IMR-90 (cell line): ENCODE measurements at regions not wholly inside any gene's neighbourhood (a gene's known extent, or its start where the extent isn't known, plus 50 kb on each side); places are given as distances from the start of the nearest gene placed in this dataset.

ENCODE experiments used
- ATAC-seq: fragments of 200-7000 bp; cut with Tn5 transposase; 2 replicates; pipeline ENCODE4 v1.9.1; 2020; ENCODE audit warnings: low read depth, mild to moderate bottlenecking, moderate library complexity
- BruUV-seq: library from RNA; stranded (reverse); fragments of 400-500 nt; replicated peaks from 2 replicates; lab custom pipeline; 2021; lab: Mats Ljungman, UMichigan
- CTCF ChIA-PET: fragments of 300-600 bp; formaldehyde crosslinking; extraction: SDS; loops from one replicate; lab custom pipeline; 2021; ENCODE audit warnings: antibody characterized with exemption; lab: Yijun Ruan, JAX
- POLR2A ChIA-PET: fragments of 300-600 bp; sonication (Branson Sonifier 250); formaldehyde crosslinking; loops from one replicate; lab custom pipeline; 2022; ENCODE audit warnings: antibody characterized with exemption; ENCODE audit not compliant: unreplicated experiment; lab: Charles Lee
- DNase-seq: peaks from one replicate; pipeline ENCODE4 v3.0.0; 2013
- H2AFZ ChIP-seq: replicated peaks from 2 replicates; pipeline ENCODE3; 2013; ENCODE audit warnings: low read length, mild to moderate bottlenecking; ENCODE audit not compliant: poor library complexity
- H2AK5ac ChIP-seq: 2 replicates; pipeline ENCODE4 v1.6.1; 2013; ENCODE audit warnings: low read depth, low read length, inconsistent platforms
- H2AK9ac ChIP-seq: replicated peaks from 2 replicates; pipeline ENCODE3; 2013; ENCODE audit warnings: mild to moderate bottlenecking, low read depth, low read length, moderate library complexity; ENCODE audit not compliant: poor library complexity
- H2BK120ac ChIP-seq: 2 replicates; pipeline ENCODE4 v1.6.1; 2013; ENCODE audit warnings: low read depth, low read length, inconsistent platforms
- H2BK15ac ChIP-seq: 3 replicates; pipeline ENCODE4 v1.6.1; 2013; ENCODE audit warnings: low read depth, low read length, inconsistent platforms
- H2BK20ac ChIP-seq: 2 replicates; pipeline ENCODE4 v1.6.1; 2013; ENCODE audit warnings: low read depth, mild to moderate bottlenecking, inconsistent platforms, low read length, moderate library complexity
- H2BK5ac ChIP-seq: 2 replicates; pipeline ENCODE4 v1.6.1; 2013; ENCODE audit warnings: mild to moderate bottlenecking, low read depth, low read length, inconsistent platforms; ENCODE audit not compliant: poor library complexity, severe bottlenecking
- H3K14ac ChIP-seq: replicated peaks from 2 replicates; pipeline ENCODE4 v1.6.1; 2013; ENCODE audit warnings: low read depth, low read length, inconsistent platforms
- H3K18ac ChIP-seq: 2 replicates; pipeline ENCODE4 v1.6.1; 2013; ENCODE audit warnings: low read depth, low read length, control low read depth
- H3K23ac ChIP-seq: 2 replicates; pipeline ENCODE4 v1.6.1; 2013; ENCODE audit warnings: low read depth, low read length, inconsistent platforms
- H3K27ac ChIP-seq: 2 replicates; pipeline ENCODE4 v1.5.1; 2013; ENCODE audit warnings: mild to moderate bottlenecking, control low read depth, low read length; ENCODE audit not compliant: insufficient read depth
- H3K27me3 ChIP-seq: 2 replicates; pipeline ENCODE4 v1.6.1; 2013; ENCODE audit warnings: low read length; ENCODE audit not compliant: control insufficient read depth, insufficient read depth
- H3K36me3 ChIP-seq: 2 replicates; pipeline ENCODE4 v1.6.1; 2013; ENCODE audit warnings: low read length, mixed read lengths; ENCODE audit not compliant: control insufficient read depth, insufficient read depth
- H3K4ac ChIP-seq: 2 replicates; pipeline ENCODE4 v1.6.1; 2013; ENCODE audit warnings: low read depth, low read length, inconsistent platforms
- H3K4me1 ChIP-seq: 2 replicates; pipeline ENCODE4 v1.6.1; 2013; ENCODE audit warnings: low read length, mixed read lengths; ENCODE audit not compliant: control insufficient read depth, insufficient read depth
- H3K4me2 ChIP-seq: 2 replicates; pipeline ENCODE4 v1.6.1; 2013; ENCODE audit warnings: low read depth, mild to moderate bottlenecking, control low read depth, low read length, moderate library complexity
- H3K4me3 ChIP-seq: 2 replicates; pipeline ENCODE4 v1.5.1; 2013; ENCODE audit warnings: low read depth, mild to moderate bottlenecking, control low read depth, low read length, moderate library complexity; ENCODE audit not compliant: insufficient read depth
- H3K56ac ChIP-seq: 2 replicates; pipeline ENCODE4 v1.6.1; 2013; ENCODE audit warnings: low read length, inconsistent platforms; ENCODE audit not compliant: insufficient read depth; ENCODE audit errors: extremely low read depth
- H3K79me1 ChIP-seq, 2 experiments: 2 replicates each; pipeline ENCODE4 v1.6.1; 2013; ENCODE audit warnings: low read length in 2 of 2, inconsistent platforms in 1 of 2, low read depth in 1 of 2
- H3K9ac ChIP-seq: 2 replicates; pipeline ENCODE4 v1.6.1; 2013; ENCODE audit warnings: low read depth, low read length, control low read depth
- H3K9me1 ChIP-seq: 2 replicates; pipeline ENCODE4 v1.6.1; 2013; ENCODE audit warnings: low read length, inconsistent platforms; ENCODE audit not compliant: insufficient read depth
- H3K9me3 ChIP-seq: 2 replicates; pipeline ENCODE4 v1.6.1; 2013; ENCODE audit warnings: low read length; ENCODE audit not compliant: control insufficient read depth, insufficient read depth
- H4K20me1 ChIP-seq: 2 replicates; pipeline ENCODE4 v1.6.1; 2013; ENCODE audit warnings: low read length, inconsistent platforms; ENCODE audit not compliant: insufficient read depth
- H4K5ac ChIP-seq: 2 replicates; pipeline ENCODE4 v1.6.1; 2013; ENCODE audit warnings: mild to moderate bottlenecking, low read depth, low read length, control low read depth
- H4K8ac ChIP-seq, 2 experiments: 2 replicates each; pipeline ENCODE4 v1.6.1; 2013; ENCODE audit warnings: low read depth in 2 of 2, low read length in 2 of 2, control low read depth in 1 of 2, inconsistent platforms in 1 of 2
- H4K91ac ChIP-seq: 2 replicates; pipeline ENCODE4 v1.6.1; 2013; ENCODE audit warnings: low read depth, low read length, inconsistent platforms; ENCODE audit not compliant: insufficient read depth
- BHLHE40 ChIP-seq: fragments of 150-350 bp; IDR thresholded peaks from 2 replicates; pipeline ENCODE4 v1.6.1; 2016; ENCODE audit warnings: mild to moderate bottlenecking, low read depth, low read length
- CEBPB ChIP-seq: IDR thresholded peaks from 2 replicates; pipeline ENCODE4 v1.6.1; 2012; ENCODE audit warnings: low read depth, low read length, improper control_type of control experiment
- MAFK ChIP-seq: IDR thresholded peaks from 2 replicates; pipeline ENCODE4 v1.6.1; 2012; ENCODE audit warnings: low read depth, low read length, improper control_type of control experiment
- MAZ ChIP-seq: IDR thresholded peaks from 2 replicates; pipeline ENCODE4 v1.6.1; 2012; ENCODE audit warnings: low read depth, mild to moderate bottlenecking, low read length, improper control_type of control experiment, moderate library complexity, borderline replicate concordance
- MXI1 ChIP-seq: IDR thresholded peaks from 2 replicates; pipeline ENCODE4 v1.6.1; 2012; ENCODE audit warnings: low read depth, mild to moderate bottlenecking, low read length, moderate library complexity, borderline replicate concordance
- POLR2A ChIP-seq: IDR thresholded peaks from 2 replicates; pipeline ENCODE4 v1.6.1; 2012; ENCODE audit warnings: mild to moderate bottlenecking, low read depth, low read length
- RAD21 ChIP-seq: IDR thresholded peaks from 2 replicates; pipeline ENCODE4 v1.6.1; 2012; ENCODE audit warnings: low read length, improper control_type of control experiment
- RCOR1 ChIP-seq: IDR thresholded peaks from 2 replicates; pipeline ENCODE4 v1.6.1; 2012; ENCODE audit warnings: mild to moderate bottlenecking, low read length, improper control_type of control experiment; ENCODE audit not compliant: insufficient replicate concordance
- RFX5 ChIP-seq: IDR thresholded peaks from 2 replicates; pipeline ENCODE4 v1.8.0; 2012; ENCODE audit warnings: low read depth, mild to moderate bottlenecking, low read length, moderate library complexity
- SMC3 ChIP-seq: fragments of 150-350 bp; IDR thresholded peaks from 2 replicates; pipeline ENCODE4 v1.6.1; 2016; ENCODE audit warnings: low read depth, mild to moderate bottlenecking, antibody characterized with exemption, low read length, moderate library complexity
- WGBS, 2 experiments: methylation state at CpG; one replicate each; pipeline versions ENCODE4 v1.1.5 to v1.1.7; 2013; ENCODE audit warnings: missing lambda C conversion rate in 2 of 2; ENCODE audit not compliant: insufficient read length in 1 of 2; ENCODE audit errors: extremely low coverage in 2 of 2; 5-methylcytosine and 5-hydroxymethylcytosine counted together
- dilution Hi-C: fragments of 300-500 bp; cut with HindIII; formaldehyde crosslinking; loops from one replicate; pipeline ENCODE4 v1.14.3; 2018; ENCODE audit warnings: low sequenced_read_pairs; ENCODE audit not compliant: unreplicated experiment
- in situ Hi-C: fragments of 300-500 bp; cut with MboI; formaldehyde crosslinking; loops from 3 replicates; pipeline ENCODE4 v1.14.3; 2019; ENCODE audit warnings: low sequenced_read_pairs, inconsistent platforms, mixed read lengths
- intact Hi-C: fragments of 100-400 bp; cut with micrococcal nuclease; formaldehyde crosslinking; loops from 2 replicates; pipeline ENCODE4 v1.10.0; 2022
- TF ChIP-seq, protein P1 (sequence below): fragments of 150-350 bp; IDR thresholded peaks from 2 replicates; pipeline ENCODE4 v1.6.1; 2017; ENCODE audit warnings: mild to moderate bottlenecking, antibody characterized with exemption, low read length, low read depth
- TF ChIP-seq, protein P2 (sequence below): conservative IDR thresholded peaks from 2 replicates; pipeline ENCODE4 v1.5.1; 2012; ENCODE audit warnings: mild to moderate bottlenecking, low read depth, low read length, improper control_type of control experiment
- TF ChIP-seq, protein P3 (sequence below): fragments of 150-350 bp; IDR thresholded peaks from 2 replicates; pipeline ENCODE4 v1.6.1; 2016; ENCODE audit warnings: low read depth, mild to moderate bottlenecking, low read length, moderate library complexity, borderline replicate concordance

DNA sequence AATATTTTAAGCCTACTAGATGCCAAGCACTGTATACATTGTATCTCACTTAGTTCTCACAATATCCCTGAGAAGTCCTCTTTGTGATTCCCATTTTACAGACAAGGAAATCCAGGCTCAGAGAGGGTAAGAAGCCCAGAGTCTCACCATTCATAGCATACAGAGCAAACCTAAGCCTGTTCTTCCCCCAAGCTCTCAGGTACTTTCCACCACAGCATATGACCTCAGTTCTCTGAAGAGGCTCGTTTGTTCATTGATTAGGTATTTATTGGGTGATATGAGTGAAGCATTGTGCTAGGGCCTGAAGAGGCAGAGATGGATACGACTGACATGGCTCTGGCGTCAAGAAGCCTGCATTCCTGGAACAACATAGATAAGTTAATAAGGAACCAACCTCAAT, 310.9 kb upstream of the UMPS start:
- ChIA-PET CTCF (no interaction called here), POLR2A (no interaction called here)
- dilution Hi-C loops, result no loop called here
- no peak overlapping the region for H3K56ac ChIP-seq
- no peak overlapping the region for H4K5ac ChIP-seq
- ATAC-seq (no peak), DNase-seq (no peak)
- no peak overlapping the region for H4K8ac ChIP-seq
- no peak overlapping the region for H3K4ac ChIP-seq
- no peak overlapping the region for H3K27ac ChIP-seq
- no peak overlapping the region for H3K4me2 ChIP-seq
- H3K4me1 ChIP-seq, result no peaks in the 10 kb centered on the region
- no peaks in the 10 kb centered on the region; the same call in 1 of the 2 replicates for H3K9me1 ChIP-seq
- no peak overlapping the region for H3K18ac ChIP-seq
- H3K9ac ChIP-seq, result no peak overlapping the region
- intact Hi-C loops, result no loop called here
- in situ Hi-C loops, result no loop called here
- H2BK15ac ChIP-seq, result no peak overlapping the region
- H2BK5ac ChIP-seq, result no peak overlapping the region
- no peak overlapping the region for H2AFZ ChIP-seq
- H4K91ac ChIP-seq, result no peak overlapping the region
- H3K14ac ChIP-seq, result no peak overlapping the region
- WGBS, 2 experiments, result no CpG with 5 or more reads among the region's 3 CpGs
- H4K20me1 ChIP-seq, result no peaks in the 10 kb centered on the region
- no peaks in the 10 kb centered on the region for H3K79me1 ChIP-seq
- no peak for TF ChIP-seq RFX5
- TF ChIP-seq RAD21, result no peak
- no peak for TF ChIP-seq MXI1
- TF ChIP-seq, protein P1, sequence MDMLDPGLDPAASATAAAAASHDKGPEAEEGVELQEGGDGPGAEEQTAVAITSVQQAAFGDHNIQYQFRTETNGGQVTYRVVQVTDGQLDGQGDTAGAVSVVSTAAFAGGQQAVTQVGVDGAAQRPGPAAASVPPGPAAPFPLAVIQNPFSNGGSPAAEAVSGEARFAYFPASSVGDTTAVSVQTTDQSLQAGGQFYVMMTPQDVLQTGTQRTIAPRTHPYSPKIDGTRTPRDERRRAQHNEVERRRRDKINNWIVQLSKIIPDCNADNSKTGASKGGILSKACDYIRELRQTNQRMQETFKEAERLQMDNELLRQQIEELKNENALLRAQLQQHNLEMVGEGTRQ, result no peak
- TF ChIP-seq CEBPB, result no peak
- TF ChIP-seq MAFK, result no peak
- TF ChIP-seq BHLHE40, result no peak
- TF ChIP-seq POLR2A, result no peak
- TF ChIP-seq MAZ, result no peak
- TF ChIP-seq, protein P2, sequence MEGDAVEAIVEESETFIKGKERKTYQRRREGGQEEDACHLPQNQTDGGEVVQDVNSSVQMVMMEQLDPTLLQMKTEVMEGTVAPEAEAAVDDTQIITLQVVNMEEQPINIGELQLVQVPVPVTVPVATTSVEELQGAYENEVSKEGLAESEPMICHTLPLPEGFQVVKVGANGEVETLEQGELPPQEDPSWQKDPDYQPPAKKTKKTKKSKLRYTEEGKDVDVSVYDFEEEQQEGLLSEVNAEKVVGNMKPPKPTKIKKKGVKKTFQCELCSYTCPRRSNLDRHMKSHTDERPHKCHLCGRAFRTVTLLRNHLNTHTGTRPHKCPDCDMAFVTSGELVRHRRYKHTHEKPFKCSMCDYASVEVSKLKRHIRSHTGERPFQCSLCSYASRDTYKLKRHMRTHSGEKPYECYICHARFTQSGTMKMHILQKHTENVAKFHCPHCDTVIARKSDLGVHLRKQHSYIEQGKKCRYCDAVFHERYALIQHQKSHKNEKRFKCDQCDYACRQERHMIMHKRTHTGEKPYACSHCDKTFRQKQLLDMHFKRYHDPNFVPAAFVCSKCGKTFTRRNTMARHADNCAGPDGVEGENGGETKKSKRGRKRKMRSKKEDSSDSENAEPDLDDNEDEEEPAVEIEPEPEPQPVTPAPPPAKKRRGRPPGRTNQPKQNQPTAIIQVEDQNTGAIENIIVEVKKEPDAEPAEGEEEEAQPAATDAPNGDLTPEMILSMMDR, result no peak
- TF ChIP-seq SMC3, result no peak
- TF ChIP-seq, protein P3, sequence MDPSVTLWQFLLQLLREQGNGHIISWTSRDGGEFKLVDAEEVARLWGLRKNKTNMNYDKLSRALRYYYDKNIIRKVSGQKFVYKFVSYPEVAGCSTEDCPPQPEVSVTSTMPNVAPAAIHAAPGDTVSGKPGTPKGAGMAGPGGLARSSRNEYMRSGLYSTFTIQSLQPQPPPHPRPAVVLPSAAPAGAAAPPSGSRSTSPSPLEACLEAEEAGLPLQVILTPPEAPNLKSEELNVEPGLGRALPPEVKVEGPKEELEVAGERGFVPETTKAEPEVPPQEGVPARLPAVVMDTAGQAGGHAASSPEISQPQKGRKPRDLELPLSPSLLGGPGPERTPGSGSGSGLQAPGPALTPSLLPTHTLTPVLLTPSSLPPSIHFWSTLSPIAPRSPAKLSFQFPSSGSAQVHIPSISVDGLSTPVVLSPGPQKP, result no peak
- no peak for TF ChIP-seq RCOR1
- no peak overlapping the region for H2AK9ac ChIP-seq
- no peak overlapping the region for H2BK120ac ChIP-seq
- no peak overlapping the region for H2AK5ac ChIP-seq
- H3K27me3 ChIP-seq, result no peaks in the 10 kb centered on the region
- no peak overlapping the region for H2BK20ac ChIP-seq
- no peak overlapping the region for H3K23ac ChIP-seq
- H3K4me3 ChIP-seq, result no peak overlapping the region
- H3K36me3 ChIP-seq, result peaks cover 5% of the 10 kb centered on the region; the same call in 1 of the 2 replicates
- no TSS peak for BruUV-seq
- no peaks in the 10 kb centered on the region for H3K9me3 ChIP-seq
